Heart left ventricle (tissue), 13 donors: ENCODE measurements at regions not wholly inside any gene's neighbourhood (a gene's known extent, or its start where the extent isn't known, plus 50 kb on each side); places are given as distances from the start of the nearest gene placed in this dataset.

Experiments used
- POLR2A ChIP-seq, 2 donors: fragments of 450-650 bp; IDR thresholded peaks; one replicate each; pipeline ENCODE4 v1.6.1; 2017; ENCODE audit warnings: antibody characterized with exemption in 2 of 2, mild to moderate bottlenecking in 2 of 2, moderate library complexity in 2 of 2
- TF ChIP-seq, protein P1 (sequence below), 12 donors: fragments of 200-600 bp; sonication (generic) in 4 of 12; IDR thresholded peaks; one replicate each; pipeline versions ENCODE4 v1.5.0 to v1.8.0; 2018 to 2022; ENCODE audit warnings: antibody characterized with exemption in 12 of 12, mild to moderate bottlenecking in 5 of 12
- donor health status: ischemic (EF 13 %, LVEDD 7.1; RV severe dilation, severe dysfunction).
- donor health status: DM: no; HTN: yes; CAD: no.
- donor health status: DM: no; HTN: no; CAD: no.
- donor health status: ischemic (EF 25% LVEDD 6.9; RV normal size, moderate dysfunction).
- donor health status: ischemic (EF 25% LVEDD 5.7; RV mildly dilated, moderate dysfunction).
- donor health status: ischemic (EF 35%, LVEDD 5.7; RV mildly dilated, moderate dysfunction).
- donor health status: nonischemic (EF 11% LVEDD 7.7; RV severe dilation, severe dysfunction).
- donor health status: DM: yes; HTN: yes; CAD: no.
- donor health status: PGD.
- donor health status: ischemic (EF 29% LVEDD 5.4; RV normal size, mild dysfunction).
- donor health status: nonischemic (EF 23%, LVEDD 6.1; RV moderate dilation, normal function).

DNA sequence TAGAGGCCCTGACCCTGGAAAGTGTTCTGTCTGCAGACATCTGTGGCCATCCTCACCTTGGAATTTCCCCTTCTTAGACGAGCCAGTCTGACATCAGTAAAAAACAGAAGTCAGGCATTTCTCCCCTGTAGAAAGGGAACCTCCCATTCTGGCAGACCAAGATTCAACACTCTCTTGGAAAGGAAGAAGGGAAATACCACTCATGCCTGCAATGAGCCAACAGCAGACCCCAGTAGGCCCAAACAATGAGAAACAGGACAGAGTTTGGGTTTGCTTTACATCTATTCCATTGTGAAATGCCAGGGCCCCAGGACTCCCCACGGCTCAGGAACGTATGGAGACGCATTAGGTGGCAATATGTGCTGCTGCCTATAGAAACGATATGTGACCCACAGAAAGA is 264.0 kb upstream of the NSMCE3 start:
- TF ChIP-seq, protein P1, sequence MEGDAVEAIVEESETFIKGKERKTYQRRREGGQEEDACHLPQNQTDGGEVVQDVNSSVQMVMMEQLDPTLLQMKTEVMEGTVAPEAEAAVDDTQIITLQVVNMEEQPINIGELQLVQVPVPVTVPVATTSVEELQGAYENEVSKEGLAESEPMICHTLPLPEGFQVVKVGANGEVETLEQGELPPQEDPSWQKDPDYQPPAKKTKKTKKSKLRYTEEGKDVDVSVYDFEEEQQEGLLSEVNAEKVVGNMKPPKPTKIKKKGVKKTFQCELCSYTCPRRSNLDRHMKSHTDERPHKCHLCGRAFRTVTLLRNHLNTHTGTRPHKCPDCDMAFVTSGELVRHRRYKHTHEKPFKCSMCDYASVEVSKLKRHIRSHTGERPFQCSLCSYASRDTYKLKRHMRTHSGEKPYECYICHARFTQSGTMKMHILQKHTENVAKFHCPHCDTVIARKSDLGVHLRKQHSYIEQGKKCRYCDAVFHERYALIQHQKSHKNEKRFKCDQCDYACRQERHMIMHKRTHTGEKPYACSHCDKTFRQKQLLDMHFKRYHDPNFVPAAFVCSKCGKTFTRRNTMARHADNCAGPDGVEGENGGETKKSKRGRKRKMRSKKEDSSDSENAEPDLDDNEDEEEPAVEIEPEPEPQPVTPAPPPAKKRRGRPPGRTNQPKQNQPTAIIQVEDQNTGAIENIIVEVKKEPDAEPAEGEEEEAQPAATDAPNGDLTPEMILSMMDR (IDR thresholded peaks at IDR 0.05) = no peak
- no peak for TF ChIP-seq POLR2A (IDR thresholded peaks at IDR 0.05)
